ENCODE measurements at regions not wholly inside any gene's neighbourhood (a gene's known extent, or its start where the extent isn't known, plus 50 kb on each side); places are given as distances from the start of the nearest gene placed in this dataset.

- TF ChIP-seq CTCF (conservative IDR thresholded peaks at IDR 0.05) (no peak), EZH2 (IDR thresholded peaks at IDR 0.05; ENCODE audit: low read depth) (no peak)
Measured at GRCh38 chr10:42454313-42454712, 184.1 kb downstream of the ZNF33B start.

Data from PC-9 (cell line).